ENCODE measurements at regions not wholly inside any gene's neighbourhood (a gene's known extent, or its start where the extent isn't known, plus 50 kb on each side); places are given as distances from the start of the nearest gene placed in this dataset.

DNA sequence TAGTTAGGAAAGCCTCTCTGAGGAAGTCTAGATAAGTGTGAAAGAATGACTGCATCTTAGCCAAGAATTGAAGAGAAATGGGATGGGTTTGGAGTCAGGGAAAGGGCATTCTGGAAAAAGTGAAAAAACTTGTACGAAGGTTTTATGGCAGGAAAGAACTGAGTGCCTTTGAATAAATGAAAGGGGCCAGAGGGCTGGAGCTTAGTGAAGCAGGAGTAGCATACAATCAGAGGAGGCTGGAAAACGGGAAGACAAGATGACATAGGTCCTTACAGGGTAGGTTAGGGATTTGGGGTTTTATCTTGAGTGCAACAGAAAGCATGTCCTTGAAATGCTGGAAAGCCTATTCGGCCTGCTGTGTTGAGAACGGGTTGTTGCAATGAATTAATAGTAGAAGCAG, 152.6 kb upstream of the RND3 start:
- Histone ChIP-seq H3K27ac (no peak overlapping the region), H3K9me3 (no peaks in the 10 kb centered on the region), H3K27me3 (no peaks in the 10 kb centered on the region), H3K36me3 (no peaks in the 10 kb centered on the region), H3K4me3 (no peak overlapping the region), H3K4me1 (no peaks in the 10 kb centered on the region)
- TF ChIP-seq, protein P1, sequence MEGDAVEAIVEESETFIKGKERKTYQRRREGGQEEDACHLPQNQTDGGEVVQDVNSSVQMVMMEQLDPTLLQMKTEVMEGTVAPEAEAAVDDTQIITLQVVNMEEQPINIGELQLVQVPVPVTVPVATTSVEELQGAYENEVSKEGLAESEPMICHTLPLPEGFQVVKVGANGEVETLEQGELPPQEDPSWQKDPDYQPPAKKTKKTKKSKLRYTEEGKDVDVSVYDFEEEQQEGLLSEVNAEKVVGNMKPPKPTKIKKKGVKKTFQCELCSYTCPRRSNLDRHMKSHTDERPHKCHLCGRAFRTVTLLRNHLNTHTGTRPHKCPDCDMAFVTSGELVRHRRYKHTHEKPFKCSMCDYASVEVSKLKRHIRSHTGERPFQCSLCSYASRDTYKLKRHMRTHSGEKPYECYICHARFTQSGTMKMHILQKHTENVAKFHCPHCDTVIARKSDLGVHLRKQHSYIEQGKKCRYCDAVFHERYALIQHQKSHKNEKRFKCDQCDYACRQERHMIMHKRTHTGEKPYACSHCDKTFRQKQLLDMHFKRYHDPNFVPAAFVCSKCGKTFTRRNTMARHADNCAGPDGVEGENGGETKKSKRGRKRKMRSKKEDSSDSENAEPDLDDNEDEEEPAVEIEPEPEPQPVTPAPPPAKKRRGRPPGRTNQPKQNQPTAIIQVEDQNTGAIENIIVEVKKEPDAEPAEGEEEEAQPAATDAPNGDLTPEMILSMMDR (IDR thresholded peaks at IDR 0.05), result no peak
- DNase-seq, result no peak

DNA sequence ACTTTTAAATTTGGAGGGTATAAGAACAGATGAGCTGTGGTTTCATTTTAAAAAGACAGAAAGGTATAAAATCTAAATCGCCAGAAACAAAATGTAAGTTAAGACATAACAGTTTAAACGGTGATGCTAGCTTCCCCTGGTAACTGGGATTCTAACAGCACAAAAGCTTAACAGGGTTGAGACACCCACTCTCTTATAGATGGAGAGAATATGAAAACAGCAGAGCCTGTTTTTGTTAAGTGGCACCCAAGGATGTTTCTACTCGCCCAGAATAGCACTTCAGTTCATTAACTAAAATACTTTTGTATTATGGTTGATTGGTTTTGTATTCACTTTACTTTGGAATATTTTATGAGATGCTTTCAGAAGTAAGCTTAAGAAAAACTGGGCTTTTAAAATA, 151.9 kb upstream of the RND3 start:
- no peak for DNase-seq
- Histone ChIP-seq H3K4me3 (no peak overlapping the region), H3K27ac (no peak overlapping the region), H3K36me3 (no peaks in the 10 kb centered on the region), H3K4me1 (no peaks in the 10 kb centered on the region), H3K9me3 (no peaks in the 10 kb centered on the region), H3K27me3 (no peaks in the 10 kb centered on the region)
- TF ChIP-seq, protein P1 (IDR thresholded peaks at IDR 0.05), result no peak
- TF ChIP-seq POLR2A (IDR thresholded peaks at IDR 0.05), result no peak

DNA sequence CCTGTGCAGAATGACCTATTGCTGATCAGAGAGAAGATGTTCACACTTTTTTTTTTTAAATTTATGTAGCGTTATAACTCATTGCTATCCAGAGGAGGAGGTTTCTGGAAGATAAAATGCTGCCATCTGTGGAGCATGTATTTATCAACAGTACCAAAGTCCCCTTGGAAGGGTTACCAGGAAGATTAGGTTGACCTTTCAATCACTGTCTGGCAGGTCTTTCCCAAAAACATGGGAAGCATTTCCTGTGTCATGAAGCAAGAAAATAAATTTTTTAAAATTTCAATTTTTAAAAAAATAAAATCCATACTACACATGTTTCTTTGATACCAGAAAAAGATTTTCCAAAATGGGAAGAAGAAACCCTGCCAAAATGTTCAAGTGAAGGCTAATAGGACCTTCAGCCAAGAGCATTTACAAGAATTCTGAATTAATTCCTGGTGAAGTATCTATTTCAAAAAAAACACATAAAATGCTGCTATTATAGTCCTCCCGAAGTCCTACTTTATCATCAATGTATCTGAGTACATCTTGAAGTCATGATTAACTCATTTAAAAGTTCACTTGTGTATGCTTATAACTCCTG, 143.9 kb upstream of the RND3 start:
- Histone ChIP-seq H3K4me1 (no peaks in the 10 kb centered on the region), H3K4me3 (no peak overlapping the region), H3K9me3 (no peaks in the 10 kb centered on the region), H3K27me3 (no peaks in the 10 kb centered on the region), H3K36me3 (no peaks in the 10 kb centered on the region), H3K27ac (no peak overlapping the region)
- no peak for DNase-seq
- no peak for TF ChIP-seq POLR2A (IDR thresholded peaks at IDR 0.05)
- TF ChIP-seq, protein P1 (IDR thresholded peaks at IDR 0.05), result no peak

DNA sequence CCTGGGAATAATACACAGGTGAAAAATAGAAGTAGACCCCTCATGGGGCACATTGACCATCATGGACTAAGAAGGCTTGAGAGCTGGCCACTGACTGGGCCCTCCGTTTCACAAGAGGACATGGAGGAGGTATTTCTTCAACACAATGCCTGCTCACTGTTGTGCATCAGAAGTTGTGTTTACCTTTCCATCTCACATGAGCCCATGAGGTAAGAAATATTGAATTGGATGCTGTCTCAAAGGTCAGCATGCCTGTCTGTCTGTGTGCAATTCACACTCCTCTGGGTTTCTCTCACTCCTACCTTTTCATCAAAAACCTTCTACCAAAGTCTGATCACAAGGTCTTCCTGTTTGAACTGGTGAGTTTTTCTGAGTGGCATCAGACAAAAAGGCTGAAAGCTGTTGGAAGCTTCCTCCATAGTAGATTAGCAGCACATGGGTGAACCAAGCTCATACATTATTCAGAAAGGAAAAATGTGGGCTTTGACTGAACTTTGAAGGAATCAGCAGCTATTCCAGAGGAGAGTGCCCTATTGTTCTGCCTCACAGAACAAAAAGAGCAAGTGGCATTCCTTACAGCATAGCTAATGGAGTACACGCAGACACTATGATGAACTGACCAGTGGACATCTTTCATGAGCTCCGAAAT, 143.2 kb upstream of the RND3 start:
- H3K27ac ChIP-seq, result no peak overlapping the region
- no peaks in the 10 kb centered on the region for H3K27me3 ChIP-seq
- H3K36me3 ChIP-seq, result no peaks in the 10 kb centered on the region
- no peak for DNase-seq
- H3K4me3 ChIP-seq, result no peak overlapping the region
- no peak for TF ChIP-seq POLR2A (IDR thresholded peaks at IDR 0.05)
- TF ChIP-seq, protein P1 (IDR thresholded peaks at IDR 0.05), result no peak
- H3K9me3 ChIP-seq, result no peaks in the 10 kb centered on the region
- H3K4me1 ChIP-seq, result no peaks in the 10 kb centered on the region

DNA sequence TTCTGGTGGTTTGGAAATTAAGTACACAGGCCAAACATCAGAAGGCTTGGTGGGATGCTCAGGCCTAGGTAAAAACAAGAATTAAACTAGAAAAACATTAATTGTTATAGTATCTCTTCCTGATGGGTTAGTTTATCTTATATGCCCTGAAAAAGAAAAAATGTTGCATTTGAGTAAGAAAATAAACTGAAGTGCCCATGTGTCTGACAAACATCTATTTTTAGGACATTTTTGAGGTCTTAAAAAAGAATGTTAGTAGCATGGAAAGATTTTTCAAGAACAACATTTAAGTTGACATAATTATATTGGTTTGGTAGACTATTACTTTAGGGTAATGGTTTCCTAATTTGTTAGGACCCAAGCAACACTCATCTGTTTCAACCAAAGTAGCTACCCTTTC, 140.1 kb upstream of the RND3 start:
- Histone ChIP-seq H3K9me3 (no peaks in the 10 kb centered on the region), H3K27ac (no peak overlapping the region), H3K4me1 (no peaks in the 10 kb centered on the region), H3K27me3 (no peaks in the 10 kb centered on the region), H3K4me3 (no peak overlapping the region), H3K36me3 (no peaks in the 10 kb centered on the region)
- no peak for DNase-seq
- TF ChIP-seq POLR2A (IDR thresholded peaks at IDR 0.05), result no peak
- TF ChIP-seq, protein P1 (IDR thresholded peaks at IDR 0.05), result no peak
